ENCODE measurements at regions not wholly inside any gene's neighbourhood (a gene's known extent, or its start where the extent isn't known, plus 50 kb on each side); places are given as distances from the start of the nearest gene placed in this dataset.

GRCh38 chr6:126792340-126793085 lies 326.0 kb upstream of the RSPO3 start:
- no peak for TF ChIP-seq TAF1 (IDR thresholded peaks at IDR 0.05; ENCODE audit: borderline replicate concordance, low read depth, low read length)
- no peak for TF ChIP-seq POLR2A (IDR thresholded peaks at IDR 0.05; ENCODE audit: low read depth, low read length)
